ENCODE measurements at regions not wholly inside any gene's neighbourhood (a gene's known extent, or its start where the extent isn't known, plus 50 kb on each side); places are given as distances from the start of the nearest gene placed in this dataset.

- Histone ChIP-seq H3K4me1 (ENCODE audit: insufficient read depth, insufficient read length) (no peaks in the 10 kb centered on the region), H3K36me3 (ENCODE audit: insufficient read depth, insufficient read length, low read length) (no peaks in the 10 kb centered on the region), H3K27me3 (ENCODE audit: insufficient read depth, insufficient read length) (no peaks in the 10 kb centered on the region), H3K9me3 (ENCODE audit: insufficient read depth, low read length) (no peaks in the 10 kb centered on the region), H3K4me3 (ENCODE audit: insufficient read length, low read depth) (no peak overlapping the region), H3K9ac (ENCODE audit: insufficient read length, low read depth) (no peak overlapping the region)
- TF ChIP-seq SUZ12 (IDR thresholded peaks at IDR 0.05; ENCODE audit: extremely low read depth, insufficient read depth, insufficient read length) = no peak
- no peak for TF ChIP-seq ZNF274 (IDR thresholded peaks at IDR 0.05; ENCODE audit: low read depth, low read length)
- TF ChIP-seq YY1 (IDR thresholded peaks at IDR 0.05; ENCODE audit: insufficient read depth, insufficient read length) = no peak
- no peak for DNase-seq (ENCODE audit: low read depth, low spot score)
Observed at GRCh38 chr14:98614741-98615140, 657.3 kb downstream of the BCL11B start.

GRCh38 chr14:98622208-98623051, 649.6 kb downstream of the BCL11B start:
- Histone ChIP-seq H3K27me3 (ENCODE audit: insufficient read depth, insufficient read length) (no peaks in the 10 kb centered on the region), H3K9me3 (ENCODE audit: insufficient read depth, low read length) (no peaks in the 10 kb centered on the region), H3K9ac (ENCODE audit: insufficient read length, low read depth) (no peak overlapping the region), H3K4me3 (ENCODE audit: insufficient read length, low read depth) (no peak overlapping the region), H3K36me3 (ENCODE audit: insufficient read depth, insufficient read length, low read length) (no peaks in the 10 kb centered on the region), H3K4me1 (ENCODE audit: insufficient read depth, insufficient read length) (no peaks in the 10 kb centered on the region)
- DNase-seq (ENCODE audit: low read depth, low spot score) = no peak
- TF ChIP-seq SUZ12 (IDR thresholded peaks at IDR 0.05; ENCODE audit: extremely low read depth, insufficient read depth, insufficient read length) = no peak
- TF ChIP-seq ZNF274 (IDR thresholded peaks at IDR 0.05; ENCODE audit: low read depth, low read length) = no peak
- no peak for TF ChIP-seq YY1 (IDR thresholded peaks at IDR 0.05; ENCODE audit: insufficient read depth, insufficient read length)

GRCh38 chr14:98623788-98624415, 648.1 kb downstream of the BCL11B start:
- Histone ChIP-seq H3K9me3 (ENCODE audit: insufficient read depth, low read length) (no peaks in the 10 kb centered on the region), H3K36me3 (ENCODE audit: insufficient read depth, insufficient read length, low read length) (no peaks in the 10 kb centered on the region), H3K4me3 (ENCODE audit: insufficient read length, low read depth) (no peak overlapping the region), H3K27me3 (ENCODE audit: insufficient read depth, insufficient read length) (no peaks in the 10 kb centered on the region), H3K4me1 (ENCODE audit: insufficient read depth, insufficient read length) (no peaks in the 10 kb centered on the region), H3K9ac (ENCODE audit: insufficient read length, low read depth) (no peak overlapping the region)
- TF ChIP-seq ZNF274 (IDR thresholded peaks at IDR 0.05; ENCODE audit: low read depth, low read length) = no peak
- no peak for TF ChIP-seq SUZ12 (IDR thresholded peaks at IDR 0.05; ENCODE audit: extremely low read depth, insufficient read depth, insufficient read length)
- TF ChIP-seq YY1 (IDR thresholded peaks at IDR 0.05; ENCODE audit: insufficient read depth, insufficient read length) = no peak
- no peak for DNase-seq (ENCODE audit: low read depth, low spot score)

DNA sequence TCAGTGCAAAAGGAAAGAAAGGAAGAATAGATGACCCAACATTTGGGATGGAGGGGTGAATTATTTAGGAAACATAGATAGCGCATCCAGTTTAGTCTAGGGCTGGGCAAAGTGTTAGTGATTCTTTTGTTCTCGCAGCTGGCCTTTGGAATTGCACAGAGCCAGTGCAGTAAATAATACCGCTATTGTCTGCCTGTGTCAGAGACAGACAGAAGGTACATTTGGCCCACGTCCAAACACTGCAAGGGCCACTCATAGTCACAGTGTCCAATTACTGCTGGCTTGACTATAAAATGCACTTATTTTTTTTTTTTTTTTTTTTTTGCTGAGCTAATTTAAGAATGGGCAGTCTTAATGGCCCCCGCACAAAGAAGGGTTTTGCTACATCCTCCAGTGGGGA, 638.6 kb downstream of the BCL11B start:
- TF ChIP-seq YY1 (IDR thresholded peaks at IDR 0.05; ENCODE audit: insufficient read depth, insufficient read length) = no peak
- TF ChIP-seq SUZ12 (IDR thresholded peaks at IDR 0.05; ENCODE audit: extremely low read depth, insufficient read depth, insufficient read length) = no peak
- no peak for TF ChIP-seq ZNF274 (IDR thresholded peaks at IDR 0.05; ENCODE audit: low read depth, low read length)
- Histone ChIP-seq H3K36me3 (ENCODE audit: insufficient read depth, insufficient read length, low read length) (no peaks in the 10 kb centered on the region), H3K4me3 (ENCODE audit: insufficient read length, low read depth) (no peak overlapping the region), H3K4me1 (ENCODE audit: insufficient read depth, insufficient read length) (no peaks in the 10 kb centered on the region), H3K27me3 (ENCODE audit: insufficient read depth, insufficient read length) (no peaks in the 10 kb centered on the region), H3K9me3 (ENCODE audit: insufficient read depth, low read length) (no peaks in the 10 kb centered on the region), H3K9ac (ENCODE audit: insufficient read length, low read depth) (no peak overlapping the region)
- DNase-seq (ENCODE audit: low read depth, low spot score) = no peak

DNA sequence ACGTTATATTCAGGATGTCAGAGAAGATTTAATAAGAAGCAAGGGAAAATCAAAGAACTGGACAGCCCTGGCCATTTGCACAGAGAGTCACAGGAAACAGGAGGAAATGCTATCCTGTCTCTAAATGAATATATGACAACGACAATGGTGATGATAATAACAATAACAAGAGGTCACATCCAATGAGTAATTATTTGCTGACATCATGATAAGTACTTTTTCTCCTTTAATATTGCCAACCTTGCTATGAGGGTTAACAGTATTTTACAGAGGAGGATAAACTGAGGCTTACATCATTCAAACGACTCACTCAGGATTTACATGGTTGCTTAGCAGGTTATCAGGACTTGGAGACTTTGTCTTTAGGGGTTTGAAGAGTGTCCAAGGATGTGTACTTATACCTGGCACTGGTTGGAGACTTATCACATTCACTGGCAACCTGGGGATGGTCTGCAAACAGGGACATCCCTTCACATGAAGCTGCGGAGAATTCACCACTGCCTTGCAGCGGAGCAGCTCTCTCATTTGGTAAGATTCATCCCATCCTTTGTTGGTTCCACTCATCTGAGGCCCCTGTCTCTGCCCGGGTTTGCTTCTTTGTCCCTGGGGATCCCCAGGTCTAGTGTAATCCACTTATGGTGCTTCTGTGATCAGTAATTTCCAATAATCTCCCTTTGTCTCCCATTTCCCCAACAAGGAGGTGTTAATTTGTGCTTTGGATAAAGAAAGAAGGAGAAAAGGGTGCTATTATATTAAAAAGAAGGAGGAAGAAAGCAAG, 637.8 kb downstream of the BCL11B start:
- no peaks in the 10 kb centered on the region for H3K27me3 ChIP-seq (ENCODE audit: insufficient read depth, insufficient read length)
- H3K9ac ChIP-seq (ENCODE audit: insufficient read length, low read depth) = no peak overlapping the region
- H3K9me3 ChIP-seq (ENCODE audit: insufficient read depth, low read length) = no peaks in the 10 kb centered on the region
- no peaks in the 10 kb centered on the region for H3K4me1 ChIP-seq (ENCODE audit: insufficient read depth, insufficient read length)
- no peak for DNase-seq (ENCODE audit: low read depth, low spot score)
- no peak for TF ChIP-seq YY1 (IDR thresholded peaks at IDR 0.05; ENCODE audit: insufficient read depth, insufficient read length)
- TF ChIP-seq ZNF274 (IDR thresholded peaks at IDR 0.05; ENCODE audit: low read depth, low read length) = no peak
- H3K36me3 ChIP-seq (ENCODE audit: insufficient read depth, insufficient read length, low read length) = no peaks in the 10 kb centered on the region
- H3K4me3 ChIP-seq (ENCODE audit: insufficient read length, low read depth) = no peak overlapping the region

GRCh38 chr14:98638366-98638765, 633.6 kb downstream of the BCL11B start:
- DNase-seq (ENCODE audit: low read depth, low spot score) = no peak
- no peaks in the 10 kb centered on the region for H3K36me3 ChIP-seq (ENCODE audit: insufficient read depth, insufficient read length, low read length)
- no peaks in the 10 kb centered on the region for H3K9me3 ChIP-seq (ENCODE audit: insufficient read depth, low read length)
- no peaks in the 10 kb centered on the region for H3K4me1 ChIP-seq (ENCODE audit: insufficient read depth, insufficient read length)
- no peak overlapping the region for H3K4me3 ChIP-seq (ENCODE audit: insufficient read length, low read depth)
- H3K9ac ChIP-seq (ENCODE audit: insufficient read length, low read depth) = no peak overlapping the region
- no peaks in the 10 kb centered on the region for H3K27me3 ChIP-seq (ENCODE audit: insufficient read depth, insufficient read length)
- TF ChIP-seq SUZ12 (IDR thresholded peaks at IDR 0.05; ENCODE audit: extremely low read depth, insufficient read depth, insufficient read length) = no peak
- TF ChIP-seq ZNF274 (IDR thresholded peaks at IDR 0.05; ENCODE audit: low read depth, low read length) = no peak
- no peak for TF ChIP-seq YY1 (IDR thresholded peaks at IDR 0.05; ENCODE audit: insufficient read depth, insufficient read length)

DNA sequence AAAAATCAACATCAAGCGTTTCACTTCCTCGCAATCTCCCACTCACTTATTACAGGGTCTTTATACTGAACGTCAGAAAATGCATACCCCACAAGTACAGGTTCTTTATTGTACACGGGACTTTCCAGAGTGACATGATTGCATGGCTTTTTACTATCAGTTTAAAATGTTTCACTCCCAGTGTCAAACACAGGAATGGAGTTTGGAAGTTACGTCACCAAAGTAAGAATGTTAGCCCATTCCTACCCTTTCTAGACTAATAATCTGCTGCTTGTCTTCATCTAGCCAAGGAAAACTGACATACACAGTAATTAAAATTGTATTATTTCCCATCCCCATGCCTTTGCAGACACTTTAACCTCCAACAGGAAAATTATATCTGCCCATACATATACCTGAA, 624.2 kb downstream of the BCL11B start:
- H3K4me3 ChIP-seq (ENCODE audit: insufficient read length, low read depth) = no peak overlapping the region
- H3K27me3 ChIP-seq (ENCODE audit: insufficient read depth, insufficient read length) = no peaks in the 10 kb centered on the region
- no peaks in the 10 kb centered on the region for H3K9me3 ChIP-seq (ENCODE audit: insufficient read depth, low read length)
- no peaks in the 10 kb centered on the region for H3K4me1 ChIP-seq (ENCODE audit: insufficient read depth, insufficient read length)
- TF ChIP-seq ZNF274 (IDR thresholded peaks at IDR 0.05; ENCODE audit: low read depth, low read length) (no peak), YY1 (IDR thresholded peaks at IDR 0.05; ENCODE audit: insufficient read depth, insufficient read length) (no peak), SUZ12 (IDR thresholded peaks at IDR 0.05; ENCODE audit: extremely low read depth, insufficient read depth, insufficient read length) (no peak)
- no peaks in the 10 kb centered on the region for H3K36me3 ChIP-seq (ENCODE audit: insufficient read depth, insufficient read length, low read length)
- H3K9ac ChIP-seq (ENCODE audit: insufficient read length, low read depth) = no peak overlapping the region
- DNase-seq (ENCODE audit: low read depth, low spot score) = no peak
